Heart right ventricle (tissue), 16 donors: ENCODE measurements at regions not wholly inside any gene's neighbourhood (a gene's known extent, or its start where the extent isn't known, plus 50 kb on each side); places are given as distances from the start of the nearest gene placed in this dataset.

Source experiments
- ATAC-seq, 8 donors: fragments of 200-7000 bp; cut with Tn5 transposase; one replicate each; pipeline ENCODE4 v1.9.1; 2020; ENCODE audit warnings: mild to moderate bottlenecking in 8 of 8, moderate library complexity in 8 of 8, moderate number of reproducible peaks in 1 of 8
- DNase-seq, 2 donors: peaks; one replicate each; pipeline ENCODE4 v3.0.0-alpha.2; 2020
- H3K27ac ChIP-seq, 10 donors: fragments of 200-600 bp; sonication (generic) in 2 of 10; one replicate each; pipeline versions ENCODE4 v1.5.0 to v1.8.0; 2020 to 2022; ENCODE audit warnings: mild to moderate bottlenecking in 3 of 10
- H3K27me3 ChIP-seq, 7 donors: fragments of 200-600 bp; one replicate each; pipeline ENCODE4 v1.8.0; 2021 to 2022; ENCODE audit warnings: mild to moderate bottlenecking in 2 of 7
- H3K36me3 ChIP-seq, 9 donors: fragments of 200-600 bp; sonication (generic) in 1 of 9; one replicate each; pipeline versions ENCODE4 v1.5.0 to v1.8.0; 2020 to 2022; ENCODE audit warnings: mild to moderate bottlenecking in 2 of 9
- H3K4me1 ChIP-seq, 9 donors: fragments of 200-600 bp; sonication (generic) in 1 of 9; one replicate each; pipeline versions ENCODE4 v1.5.0 to v1.8.0; 2020 to 2022; ENCODE audit warnings: mild to moderate bottlenecking in 4 of 9
- H3K4me3 ChIP-seq, 10 donors: fragments of 200-600 bp; sonication (generic) in 2 of 10; one replicate each; pipeline versions ENCODE4 v1.5.0 to v1.8.0; 2020 to 2022; ENCODE audit warnings: mild to moderate bottlenecking in 7 of 10, moderate library complexity in 2 of 10
- H3K9me3 ChIP-seq, 11 donors: fragments of 200-600 bp in 10 of 11; sonication (generic) in 2 of 11; one replicate each; pipeline versions ENCODE4 v1.5.0 to v1.8.0; 2013 to 2022; ENCODE audit warnings: mild to moderate bottlenecking in 2 of 11, control low read depth in 1 of 11, moderate library complexity in 1 of 11
- CTCF ChIP-seq, 9 donors: fragments of 200-600 bp; sonication (generic) in 2 of 9; IDR thresholded peaks; one replicate each; pipeline versions ENCODE4 v1.5.0 to v1.8.0; 2021 to 2022; ENCODE audit warnings: antibody characterized with exemption in 9 of 9, mild to moderate bottlenecking in 5 of 9, moderate library complexity in 1 of 9
- WGBS, 2 donors: extraction: QIAGEN DNeasy Blood & Tissue Kit; methylation state at CpG; one replicate each; pipeline ENCODE4 v1.1.7; 2013; ENCODE audit warnings: inconsistent platforms in 1 of 2; 5-methylcytosine and 5-hydroxymethylcytosine counted together
- intact Hi-C, 10 donors: fragments of 100-400 bp; cut with DNase I; formaldehyde crosslinking; loops; one replicate each; pipeline versions ENCODE4 v1.11.1 to v1.14.2; 2022
- donor health status: Arrhythmogenic right ventricular cardiomyopathy.
- donor health status: ischemic (EF 13 %, LVEDD 7.1; RV severe dilation, severe dysfunction).
- donor health status: healthy with polysubstance abuse.
- donor health status: DM: no; HTN: yes; CAD: no.
- donor health status: DM: no; HTN: no; CAD: no.
- donor health status: ischemic (EF 25% LVEDD 6.9; RV normal size, moderate dysfunction).
- donor health status: ischemic (EF 25% LVEDD 5.7; RV mildly dilated, moderate dysfunction).
- donor health status: healthy.
- donor health status: DM: yes; HTN: yes; CAD: no.
- donor health status: Ischemic cardiomyopathy.
- donor health status: ischemic (EF 35%, LVEDD 5.7; RV mildly dilated, moderate dysfunction).
- donor health status: nonischemic (EF 11% LVEDD 7.7; RV severe dilation, severe dysfunction).
- donor health status: DM: yes; HTN: yes; CAD: no.
- donor health status: PGD.
- donor health status: ischemic (EF 29% LVEDD 5.4; RV normal size, mild dysfunction).
- donor health status: nonischemic (EF 23%, LVEDD 6.1; RV moderate dilation, normal function).

DNA sequence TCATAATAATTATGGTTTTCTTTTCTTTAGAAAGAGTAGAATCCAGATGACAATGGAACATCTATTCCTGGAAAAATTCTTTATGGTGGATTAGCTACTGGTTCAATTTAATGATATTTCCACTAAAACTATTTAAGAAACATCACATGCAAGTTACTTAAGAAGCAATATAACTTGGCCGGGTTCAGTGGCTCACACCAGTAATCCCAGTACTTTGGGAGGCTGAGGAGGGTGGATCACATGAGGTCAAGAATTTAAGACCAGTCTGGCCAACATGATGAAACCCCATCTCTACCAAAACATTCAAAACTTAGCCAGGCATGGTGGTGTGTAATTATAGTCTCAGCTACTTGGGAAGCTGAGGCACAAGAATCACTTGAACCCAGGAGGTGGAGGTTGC, 65.9 kb upstream of the SMLR1 start:
- no peak for TF ChIP-seq CTCF (IDR thresholded peaks at IDR 0.05)
- peaks cover 0 to 4% (median 0%) of the 10 kb centered on the region in 11 donors for H3K9me3 ChIP-seq
- H3K36me3 ChIP-seq, result no peaks in the 10 kb centered on the region
- H3K27me3 ChIP-seq, result peaks cover 0 to 3% (median 0%) of the 10 kb centered on the region in 7 donors
- no peaks in the 10 kb centered on the region for H3K4me1 ChIP-seq
- 92 to 100% methylated on average over 1 of the region's 1 CpG for WGBS, 2 donors
- no peak overlapping the region for H3K27ac ChIP-seq
- no peak for DNase-seq
- intact Hi-C loops, result no loop called here
- ATAC-seq, result no peak
- no peak overlapping the region for H3K4me3 ChIP-seq

GRCh38 chr6:130765181-130765727, 62.0 kb upstream of the SMLR1 start:
- 62 to 76% methylated on average over 3 of the region's 3 CpGs for WGBS, 2 donors
- ATAC-seq, result no peak
- TF ChIP-seq CTCF (IDR thresholded peaks at IDR 0.05), result no peak
- no peaks in the 10 kb centered on the region for H3K36me3 ChIP-seq
- no peak for DNase-seq
- H3K27ac ChIP-seq, result no peak overlapping the region
- peaks cover 0 to 3% (median 0%) of the 10 kb centered on the region in 11 donors for H3K9me3 ChIP-seq
- intact Hi-C loops, result no loop called here
- no peak overlapping the region for H3K4me3 ChIP-seq
- peaks cover 0 to 3% (median 0%) of the 10 kb centered on the region in 7 donors for H3K27me3 ChIP-seq
- no peaks in the 10 kb centered on the region for H3K4me1 ChIP-seq

GRCh38 chr6:130766239-130767144, 60.7 kb upstream of the SMLR1 start:
- intact Hi-C loops, result no loop called here
- no peak overlapping the region for H3K4me3 ChIP-seq
- H3K27me3 ChIP-seq, result peaks cover 0 to 3% (median 0%) of the 10 kb centered on the region in 7 donors
- no peak for ATAC-seq
- H3K27ac ChIP-seq, result no peak overlapping the region
- no peaks in the 10 kb centered on the region for H3K36me3 ChIP-seq
- no peak for TF ChIP-seq CTCF (IDR thresholded peaks at IDR 0.05)
- peaks cover 0 to 3% (median 0%) of the 10 kb centered on the region in 11 donors for H3K9me3 ChIP-seq
- no peak for DNase-seq
- no peaks in the 10 kb centered on the region for H3K4me1 ChIP-seq
- WGBS, 2 donors, result 49 to 58% methylated on average over 7 of the region's 7 CpGs

DNA sequence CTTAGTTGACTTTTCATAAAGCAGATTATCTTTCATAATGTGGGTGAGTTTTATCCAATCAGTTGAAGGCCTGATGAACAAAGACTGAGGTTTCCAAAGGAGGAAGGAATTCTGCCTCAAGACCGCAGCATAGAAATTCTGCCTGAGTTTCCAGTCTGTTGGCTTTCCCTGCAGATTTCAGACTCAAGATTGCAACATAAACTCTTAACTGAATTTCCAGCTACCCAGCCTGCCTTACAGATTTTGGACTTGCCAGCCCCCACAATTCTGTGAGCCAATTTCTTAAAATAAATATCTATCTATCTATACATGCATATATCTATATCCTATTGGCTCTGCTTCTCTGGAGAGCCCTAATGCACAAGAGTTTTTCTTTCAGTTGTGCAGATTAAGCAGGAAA, 57.3 kb upstream of the SMLR1 start:
- H3K9me3 ChIP-seq, result peaks cover 0 to 3% (median 0%) of the 10 kb centered on the region in 11 donors
- DNase-seq, result no peak
- H3K27me3 ChIP-seq, result no peaks in the 10 kb centered on the region
- H3K27ac ChIP-seq, result no peak overlapping the region
- 79 to 89% methylated on average over 1 of the region's 1 CpG for WGBS, 2 donors
- ATAC-seq, result no peak
- H3K36me3 ChIP-seq, result no peaks in the 10 kb centered on the region
- no peaks in the 10 kb centered on the region for H3K4me1 ChIP-seq
- intact Hi-C loops, result no loop called here
- no peak for TF ChIP-seq CTCF (IDR thresholded peaks at IDR 0.05)
- no peak overlapping the region for H3K4me3 ChIP-seq
